ENCODE measurements at regions not wholly inside any gene's neighbourhood (a gene's known extent, or its start where the extent isn't known, plus 50 kb on each side); places are given as distances from the start of the nearest gene placed in this dataset.

DNA sequence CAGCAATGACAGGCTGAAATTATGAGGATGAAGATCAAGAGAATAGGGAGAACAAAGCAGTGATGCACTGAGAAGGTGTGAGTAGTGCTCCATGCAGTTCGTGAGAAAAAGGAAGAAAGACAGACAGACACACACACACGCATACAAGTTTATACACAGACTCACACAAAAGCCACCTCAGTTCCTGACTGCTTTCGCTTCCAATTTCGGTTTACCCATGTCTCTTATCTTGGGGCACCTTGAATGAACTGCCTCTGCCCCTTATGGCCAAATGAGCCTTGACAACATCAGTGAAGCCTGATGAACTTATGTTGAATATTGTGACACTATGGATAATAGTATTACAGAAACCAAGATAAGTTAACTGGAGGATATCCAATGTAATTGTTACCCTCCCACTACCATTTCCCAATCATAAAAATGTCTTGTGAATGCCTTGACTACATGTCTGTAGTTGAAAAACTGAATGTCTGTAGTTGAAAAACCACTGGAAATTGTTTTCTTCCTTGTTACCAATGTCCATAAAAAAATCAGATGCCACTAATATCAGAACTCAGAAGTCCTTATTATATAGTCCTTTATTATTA is 380.4 kb upstream of the DDHD1 start:
- H3K9me3 ChIP-seq (ENCODE audit: control insufficient read depth in 3 of 3, low read length in 3 of 3), result no peaks in the 10 kb centered on the region
- no peak overlapping the region for H3K27ac ChIP-seq (ENCODE audit: low read depth, low read length)
- no peak overlapping the region for H3K9ac ChIP-seq (ENCODE audit: low read depth in 1 of 3, low read length in 3 of 3)
- H3K4me3 ChIP-seq (ENCODE audit: low read length in 3 of 3), result no peak overlapping the region
- H3K36me3 ChIP-seq (ENCODE audit: control insufficient read depth in 3 of 3, insufficient read depth in 3 of 3, low read length in 3 of 3), result no peaks in the 10 kb centered on the region
- H3K4me1 ChIP-seq (ENCODE audit: control insufficient read depth in 3 of 3, insufficient read depth in 3 of 3, low read length in 3 of 3), result peaks cover 0 to 5% (median 2%) of the 10 kb centered on the region in 3 donors
- H3K27me3 ChIP-seq (ENCODE audit: control insufficient read depth in 3 of 3, insufficient read depth in 3 of 3, low read length in 3 of 3), result no peaks in the 10 kb centered on the region

GRCh38 chr14:53532853-53533252 is 379.7 kb upstream of the DDHD1 start:
- Histone ChIP-seq H3K4me1 (ENCODE audit: control insufficient read depth in 3 of 3, insufficient read depth in 3 of 3, low read length in 3 of 3) (peaks cover 0 to 2% (median under 1%) of the 10 kb centered on the region in 3 donors), H3K27ac (ENCODE audit: low read depth, low read length) (no peak overlapping the region), H3K36me3 (ENCODE audit: control insufficient read depth in 3 of 3, insufficient read depth in 3 of 3, low read length in 3 of 3) (no peaks in the 10 kb centered on the region), H3K27me3 (ENCODE audit: control insufficient read depth in 3 of 3, insufficient read depth in 3 of 3, low read length in 3 of 3) (no peaks in the 10 kb centered on the region), H3K9ac (ENCODE audit: low read depth in 1 of 3, low read length in 3 of 3) (no peak overlapping the region), H3K4me3 (ENCODE audit: low read length in 3 of 3) (no peak overlapping the region), H3K9me3 (ENCODE audit: control insufficient read depth in 3 of 3, low read length in 3 of 3) (no peaks in the 10 kb centered on the region)

DNA sequence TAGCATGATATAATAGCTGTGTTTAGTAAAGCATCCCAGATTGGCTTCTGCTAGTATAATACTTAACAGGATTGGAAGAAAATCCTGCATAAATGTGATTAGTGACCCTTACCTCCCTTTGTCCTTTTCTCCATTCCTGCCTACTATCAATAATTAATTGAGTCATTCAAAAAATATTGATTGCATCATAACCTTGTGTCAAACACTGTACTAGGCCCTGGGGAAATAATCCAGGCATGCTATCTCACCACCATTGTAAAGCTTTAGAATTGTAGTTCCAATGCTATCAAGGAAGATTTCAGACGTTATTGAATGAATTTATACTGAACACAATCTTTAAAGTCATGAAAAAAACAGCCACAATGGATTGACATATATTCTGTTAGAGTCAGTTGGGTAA is 378.6 kb upstream of the DDHD1 start:
- H3K4me1 ChIP-seq (ENCODE audit: control insufficient read depth in 3 of 3, insufficient read depth in 3 of 3, low read length in 3 of 3), result no peaks in the 10 kb centered on the region
- no peaks in the 10 kb centered on the region for H3K9me3 ChIP-seq (ENCODE audit: control insufficient read depth in 3 of 3, low read length in 3 of 3)
- no peaks in the 10 kb centered on the region for H3K36me3 ChIP-seq (ENCODE audit: control insufficient read depth in 3 of 3, insufficient read depth in 3 of 3, low read length in 3 of 3)
- H3K27me3 ChIP-seq (ENCODE audit: control insufficient read depth in 3 of 3, insufficient read depth in 3 of 3, low read length in 3 of 3), result no peaks in the 10 kb centered on the region
- H3K27ac ChIP-seq (ENCODE audit: low read depth, low read length), result no peak overlapping the region
- H3K9ac ChIP-seq (ENCODE audit: low read depth in 1 of 3, low read length in 3 of 3), result no peak overlapping the region
- H3K4me3 ChIP-seq (ENCODE audit: low read length in 3 of 3), result no peak overlapping the region

DNA sequence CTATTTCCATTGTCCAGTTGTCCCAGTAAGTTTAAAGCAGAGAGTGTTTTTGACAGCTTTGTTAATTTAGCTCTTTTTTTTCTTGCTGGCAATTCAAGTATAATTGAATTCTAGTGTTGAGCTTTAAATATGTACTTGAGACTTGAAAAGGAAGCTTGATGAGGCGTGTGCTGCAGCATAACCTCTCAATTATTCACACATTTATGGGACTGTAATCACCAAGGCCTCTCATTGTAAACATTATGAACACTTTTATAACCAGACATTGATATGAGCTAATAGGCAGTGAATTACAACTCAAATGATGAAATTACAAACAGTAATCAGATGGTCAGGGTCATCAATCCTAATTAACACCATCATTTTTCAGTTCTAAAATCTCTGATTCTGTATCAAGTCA is 378.0 kb upstream of the DDHD1 start:
- Histone ChIP-seq H3K9me3 (ENCODE audit: control insufficient read depth in 3 of 3, low read length in 3 of 3) (no peaks in the 10 kb centered on the region), H3K4me1 (ENCODE audit: control insufficient read depth in 3 of 3, insufficient read depth in 3 of 3, low read length in 3 of 3) (no peaks in the 10 kb centered on the region), H3K36me3 (ENCODE audit: control insufficient read depth in 3 of 3, insufficient read depth in 3 of 3, low read length in 3 of 3) (no peaks in the 10 kb centered on the region), H3K4me3 (ENCODE audit: low read length in 3 of 3) (no peak overlapping the region), H3K27ac (ENCODE audit: low read depth, low read length) (no peak overlapping the region), H3K9ac (ENCODE audit: low read depth in 1 of 3, low read length in 3 of 3) (no peak overlapping the region), H3K27me3 (ENCODE audit: control insufficient read depth in 3 of 3, insufficient read depth in 3 of 3, low read length in 3 of 3) (no peaks in the 10 kb centered on the region)

- Histone ChIP-seq H3K9ac (ENCODE audit: low read depth in 1 of 3, low read length in 3 of 3) (no peak overlapping the region), H3K27ac (ENCODE audit: low read depth, low read length) (no peak overlapping the region), H3K4me3 (ENCODE audit: low read length in 3 of 3) (no peak overlapping the region), H3K9me3 (ENCODE audit: control insufficient read depth in 3 of 3, low read length in 3 of 3) (no peaks in the 10 kb centered on the region), H3K4me1 (ENCODE audit: control insufficient read depth in 3 of 3, insufficient read depth in 3 of 3, low read length in 3 of 3) (peaks cover 0 to 2% (median 0%) of the 10 kb centered on the region in 3 donors), H3K36me3 (ENCODE audit: control insufficient read depth in 3 of 3, insufficient read depth in 3 of 3, low read length in 3 of 3) (no peaks in the 10 kb centered on the region), H3K27me3 (ENCODE audit: control insufficient read depth in 3 of 3, insufficient read depth in 3 of 3, low read length in 3 of 3) (no peaks in the 10 kb centered on the region)
Observed at GRCh38 chr14:53529519-53529918, 376.4 kb upstream of the DDHD1 start.

DNA sequence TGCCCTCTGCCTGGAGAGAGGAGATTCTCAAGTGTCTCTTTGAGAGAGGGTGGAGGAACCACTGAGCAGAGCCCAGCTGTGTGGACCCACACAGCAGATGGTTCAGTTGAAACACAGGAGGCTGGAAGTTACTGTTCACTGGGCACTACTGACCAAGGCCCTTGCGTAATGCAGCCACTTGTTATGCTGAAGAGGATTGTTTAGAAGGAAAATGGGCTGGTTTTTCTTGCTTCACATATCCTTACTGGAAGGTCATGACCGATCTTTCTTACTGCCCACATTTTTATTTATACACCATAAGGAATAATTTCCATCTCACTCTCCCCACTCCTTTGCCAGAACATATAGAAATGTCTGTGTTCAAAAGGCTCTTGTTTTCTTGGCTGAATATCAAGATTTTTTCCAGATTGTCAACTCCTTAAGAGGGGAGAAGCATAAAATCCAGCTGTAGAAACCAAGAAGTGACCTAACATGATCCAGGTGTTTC is 375.1 kb upstream of the DDHD1 start:
- Histone ChIP-seq H3K27me3 (ENCODE audit: control insufficient read depth in 3 of 3, insufficient read depth in 3 of 3, low read length in 3 of 3) (no peaks in the 10 kb centered on the region), H3K36me3 (ENCODE audit: control insufficient read depth in 3 of 3, insufficient read depth in 3 of 3, low read length in 3 of 3) (no peaks in the 10 kb centered on the region), H3K9me3 (ENCODE audit: control insufficient read depth in 3 of 3, low read length in 3 of 3) (no peaks in the 10 kb centered on the region), H3K4me3 (ENCODE audit: low read length in 3 of 3) (no peak overlapping the region), H3K27ac (ENCODE audit: low read depth, low read length) (no peak overlapping the region), H3K4me1 (ENCODE audit: control insufficient read depth in 3 of 3, insufficient read depth in 3 of 3, low read length in 3 of 3) (peaks cover 0 to 2% (median 0%) of the 10 kb centered on the region in 3 donors), H3K9ac (ENCODE audit: low read depth in 1 of 3, low read length in 3 of 3) (no peak overlapping the region)

GRCh38 chr14:53526200-53526599 is 373.1 kb upstream of the DDHD1 start:
- Histone ChIP-seq H3K4me3 (ENCODE audit: low read length in 3 of 3) (no peak overlapping the region), H3K27ac (ENCODE audit: low read depth, low read length) (no peak overlapping the region), H3K9ac (ENCODE audit: low read depth in 1 of 3, low read length in 3 of 3) (no peak overlapping the region), H3K4me1 (ENCODE audit: control insufficient read depth in 3 of 3, insufficient read depth in 3 of 3, low read length in 3 of 3) (peaks cover 0 to 2% (median 0%) of the 10 kb centered on the region in 3 donors), H3K27me3 (ENCODE audit: control insufficient read depth in 3 of 3, insufficient read depth in 3 of 3, low read length in 3 of 3) (no peaks in the 10 kb centered on the region), H3K9me3 (ENCODE audit: control insufficient read depth in 3 of 3, low read length in 3 of 3) (no peaks in the 10 kb centered on the region), H3K36me3 (ENCODE audit: control insufficient read depth in 3 of 3, insufficient read depth in 3 of 3, low read length in 3 of 3) (no peaks in the 10 kb centered on the region)

- H3K27ac ChIP-seq (ENCODE audit: low read depth, low read length), result no peak overlapping the region
- H3K4me1 ChIP-seq (ENCODE audit: control insufficient read depth in 3 of 3, insufficient read depth in 3 of 3, low read length in 3 of 3), result peaks cover 0 to 2% (median 0%) of the 10 kb centered on the region in 3 donors
- H3K9ac ChIP-seq (ENCODE audit: low read depth in 1 of 3, low read length in 3 of 3), result no peak overlapping the region
- no peaks in the 10 kb centered on the region for H3K36me3 ChIP-seq (ENCODE audit: control insufficient read depth in 3 of 3, insufficient read depth in 3 of 3, low read length in 3 of 3)
- H3K9me3 ChIP-seq (ENCODE audit: control insufficient read depth in 3 of 3, low read length in 3 of 3), result no peaks in the 10 kb centered on the region
- H3K4me3 ChIP-seq (ENCODE audit: low read length in 3 of 3), result no peak overlapping the region
- H3K27me3 ChIP-seq (ENCODE audit: control insufficient read depth in 3 of 3, insufficient read depth in 3 of 3, low read length in 3 of 3), result no peaks in the 10 kb centered on the region
Observed at GRCh38 chr14:53525608-53526007, 372.5 kb upstream of the DDHD1 start.

DNA sequence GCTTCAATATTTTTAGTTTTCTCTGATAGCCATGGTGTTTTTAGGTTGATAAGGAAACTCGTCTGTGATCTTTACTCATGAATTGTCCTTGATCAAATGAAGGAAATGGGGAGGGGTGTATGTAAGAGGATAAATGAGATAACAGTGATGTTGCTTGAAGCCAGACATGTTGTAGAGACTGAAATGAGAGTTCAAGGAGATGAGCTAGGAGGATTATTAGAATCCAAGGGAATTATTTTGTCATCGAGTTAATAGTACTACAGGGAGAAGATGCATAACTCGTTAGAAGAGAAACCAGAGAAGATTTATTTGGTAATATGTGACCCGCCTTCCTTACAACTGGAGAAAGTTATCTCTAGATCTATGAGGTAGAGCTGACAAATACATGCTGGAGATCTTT is 371.3 kb upstream of the DDHD1 start:
- Histone ChIP-seq H3K27ac (ENCODE audit: low read depth, low read length) (no peak overlapping the region), H3K9me3 (ENCODE audit: control insufficient read depth in 3 of 3, low read length in 3 of 3) (no peaks in the 10 kb centered on the region), H3K9ac (ENCODE audit: low read depth in 1 of 3, low read length in 3 of 3) (no peak overlapping the region), H3K36me3 (ENCODE audit: control insufficient read depth in 3 of 3, insufficient read depth in 3 of 3, low read length in 3 of 3) (no peaks in the 10 kb centered on the region), H3K4me3 (ENCODE audit: low read length in 3 of 3) (no peak overlapping the region), H3K27me3 (ENCODE audit: control insufficient read depth in 3 of 3, insufficient read depth in 3 of 3, low read length in 3 of 3) (no peaks in the 10 kb centered on the region), H3K4me1 (ENCODE audit: control insufficient read depth in 3 of 3, insufficient read depth in 3 of 3, low read length in 3 of 3) (peaks cover 0 to 2% (median 0%) of the 10 kb centered on the region in 3 donors)

- Histone ChIP-seq H3K4me3 (ENCODE audit: low read length in 3 of 3) (no peak overlapping the region), H3K36me3 (ENCODE audit: control insufficient read depth in 3 of 3, insufficient read depth in 3 of 3, low read length in 3 of 3) (no peaks in the 10 kb centered on the region), H3K9ac (ENCODE audit: low read depth in 1 of 3, low read length in 3 of 3) (no peak overlapping the region), H3K27ac (ENCODE audit: low read depth, low read length) (no peak overlapping the region), H3K9me3 (ENCODE audit: control insufficient read depth in 3 of 3, low read length in 3 of 3) (no peaks in the 10 kb centered on the region), H3K27me3 (ENCODE audit: control insufficient read depth in 3 of 3, insufficient read depth in 3 of 3, low read length in 3 of 3) (no peaks in the 10 kb centered on the region), H3K4me1 (ENCODE audit: control insufficient read depth in 3 of 3, insufficient read depth in 3 of 3, low read length in 3 of 3) (peaks cover 0 to 2% (median 0%) of the 10 kb centered on the region in 3 donors)
Observed at GRCh38 chr14:53523226-53523625, 370.1 kb upstream of the DDHD1 start.

Measured in skeletal muscle tissue (tissue), 3 donors.